Naive thymus-derived CD4-positive, alpha-beta T cell (primary cell): ENCODE measurements at regions not wholly inside any gene's neighbourhood (a gene's known extent, or its start where the extent isn't known, plus 50 kb on each side); places are given as distances from the start of the nearest gene placed in this dataset.

Source experiments
- ATAC-seq: fragments of 150-1000 bp; cut with Tn5 transposase; 2 replicates; pipeline ENCODE4 v1.10.0; 2021; ENCODE audit warnings: mild to moderate bottlenecking, moderate library complexity
- CTCF ChIA-PET: fragments of 350-600 bp; sonication (Branson Sonifier 250); formaldehyde crosslinking; loops from one replicate; lab custom pipeline; 2021; ENCODE audit warnings: antibody characterized with exemption; lab: Charles Lee
- POLR2A ChIA-PET: fragments of 350-600 bp; sonication (Branson Sonifier 250); formaldehyde crosslinking; loops from one replicate; lab custom pipeline; 2021; ENCODE audit warnings: antibody characterized with exemption, inconsistent platforms; lab: Charles Lee
- DNase-seq, 9 donors: peaks; one replicate each; pipeline versions ENCODE4 v3.0.0 to v3.0.0-alpha.2; 2020 to 2022; ENCODE audit warnings: mixed read lengths in 1 of 9
- H3K27ac ChIP-seq: one replicate; pipeline ENCODE4 v1.7.0; 2013; ENCODE audit warnings: mild to moderate bottlenecking, low read depth, low read length, moderate library complexity
- H3K27me3 ChIP-seq, 2 donors: one replicate each; pipeline ENCODE4 v1.7.0; 2013; ENCODE audit warnings: low read length in 2 of 2, mild to moderate bottlenecking in 2 of 2, moderate library complexity in 2 of 2; ENCODE audit not compliant: control insufficient read depth in 2 of 2, insufficient read depth in 2 of 2
- H3K36me3 ChIP-seq, 3 experiments: 1 replicate in 2 of 3; 2 replicates in 1 of 3; pipeline ENCODE4 v1.7.0; 2013; ENCODE audit warnings: low read length in 3 of 3, mild to moderate bottlenecking in 3 of 3, moderate library complexity in 1 of 3; ENCODE audit not compliant: insufficient read depth in 3 of 3, control insufficient read depth in 2 of 3
- H3K4me1 ChIP-seq, 2 donors: one replicate each; pipeline ENCODE4 v1.7.0; 2013; ENCODE audit warnings: low read length in 2 of 2, mild to moderate bottlenecking in 2 of 2, moderate library complexity in 1 of 2; ENCODE audit not compliant: control insufficient read depth in 2 of 2, insufficient read depth in 2 of 2
- H3K4me3 ChIP-seq: 2 replicates; pipeline ENCODE4 v1.7.0; 2013; ENCODE audit warnings: mild to moderate bottlenecking, low read length
- H3K9me3 ChIP-seq, 3 experiments: 1 replicate in 2 of 3; 2 replicates in 1 of 3; pipeline ENCODE4 v1.7.0; 2013; ENCODE audit warnings: low read length in 3 of 3; ENCODE audit not compliant: control insufficient read depth in 2 of 3
- H3K27ac Mint-ChIP-seq, 9 donors: one replicate each; pipeline ENCODE4 v1.8.0; 2020 to 2022; ENCODE audit warnings: mixed read lengths in 9 of 9, mild to moderate bottlenecking in 8 of 9, moderate library complexity in 5 of 9, inconsistent platforms in 2 of 9
- H3K27me3 Mint-ChIP-seq, 5 donors: one replicate each; pipeline ENCODE4 v1.8.0; 2021 to 2022; ENCODE audit warnings: mixed read lengths in 5 of 5, mild to moderate bottlenecking in 1 of 5
- H3K36me3 Mint-ChIP-seq, 5 donors: one replicate each; pipeline ENCODE4 v1.8.0; 2020 to 2022; ENCODE audit warnings: mixed read lengths in 5 of 5, mild to moderate bottlenecking in 3 of 5, inconsistent platforms in 1 of 5
- H3K4me1 Mint-ChIP-seq, 7 donors: one replicate each; pipeline ENCODE4 v1.8.0; 2020 to 2022; ENCODE audit warnings: mixed read lengths in 7 of 7, mild to moderate bottlenecking in 3 of 7, inconsistent platforms in 1 of 7
- H3K4me3 Mint-ChIP-seq, 10 donors: one replicate each; pipeline ENCODE4 v1.8.0; 2020 to 2022; ENCODE audit warnings: mild to moderate bottlenecking in 10 of 10, mixed read lengths in 10 of 10, moderate library complexity in 6 of 10, inconsistent platforms in 2 of 10
- H3K9me3 Mint-ChIP-seq, 11 donors: one replicate each; pipeline ENCODE4 v1.8.0; 2020 to 2022; ENCODE audit warnings: mixed read lengths in 11 of 11, mild to moderate bottlenecking in 4 of 11, inconsistent platforms in 1 of 11, moderate library complexity in 1 of 11
- intact Hi-C, 2 donors: fragments of 100-400 bp; cut with micrococcal nuclease; formaldehyde crosslinking; loops; one replicate each; pipeline ENCODE4 v1.15.1; 2023

GRCh38 chr13:86714495-86714894 is 915.3 kb upstream of the SLITRK6 start:
- intact Hi-C loops: no loop called here
- H3K27me3 Mint-ChIP-seq: no peaks in the 10 kb centered on the region
- POLR2A ChIA-PET: no interaction called here
- H3K4me1 Mint-ChIP-seq: no peaks in the 10 kb centered on the region
- Histone ChIP-seq H3K4me3 (no peak overlapping the region), H3K27me3 (no peaks in the 10 kb centered on the region), H3K9me3 (no peaks in the 10 kb centered on the region), H3K27ac (no peak overlapping the region), H3K4me1 (no peaks in the 10 kb centered on the region), H3K36me3 (no peaks in the 10 kb centered on the region)
- H3K4me3 Mint-ChIP-seq: no peak overlapping the region
- no peak for ATAC-seq
- H3K9me3 Mint-ChIP-seq: peaks cover 0 to 38% (median 9%) of the 10 kb centered on the region in 11 donors
- no peak overlapping the region for H3K27ac Mint-ChIP-seq
- DNase-seq: no peak
- CTCF ChIA-PET: no interaction called here
- peaks cover 0 to 3% (median 0%) of the 10 kb centered on the region in 5 donors for H3K36me3 Mint-ChIP-seq

DNA sequence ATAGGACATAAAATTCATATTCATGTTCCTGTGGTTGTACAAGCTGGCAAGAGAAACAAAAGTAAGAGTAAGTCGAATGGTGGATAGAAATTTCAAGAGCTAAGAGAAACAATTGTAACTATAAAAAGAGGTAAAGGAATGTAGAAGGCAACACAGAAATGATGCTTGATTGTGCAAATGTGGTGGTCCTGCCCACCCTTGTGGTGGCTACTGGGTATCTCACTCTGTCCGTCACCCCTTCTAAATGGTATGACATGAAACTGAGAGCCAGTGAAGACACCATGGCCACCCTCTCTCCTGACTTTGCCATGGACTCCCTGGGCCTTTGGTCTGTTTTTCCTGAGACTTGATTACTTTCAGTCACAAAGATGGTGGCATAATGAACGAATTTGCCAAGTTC is 925.9 kb upstream of the SLITRK6 start:
- ATAC-seq (no peak), DNase-seq (no peak)
- Histone ChIP-seq H3K4me3 (no peak overlapping the region), H3K9me3 (no peaks in the 10 kb centered on the region), H3K36me3 (no peaks in the 10 kb centered on the region), H3K27ac (no peak overlapping the region), H3K4me1 (no peaks in the 10 kb centered on the region), H3K27me3 (no peaks in the 10 kb centered on the region)
- H3K36me3 Mint-ChIP-seq: no peaks in the 10 kb centered on the region
- POLR2A ChIA-PET: no interaction called here
- intact Hi-C loops: no loop called here
- CTCF ChIA-PET: no interaction called here
- H3K27me3 Mint-ChIP-seq: no peaks in the 10 kb centered on the region
- peaks cover 0 to 23% (median 7%) of the 10 kb centered on the region in 11 donors for H3K9me3 Mint-ChIP-seq
- peak overlapping the region in 1 of 9 donors; percentile 7 for H3K27ac Mint-ChIP-seq
- H3K4me3 Mint-ChIP-seq: no peak overlapping the region
- no peaks in the 10 kb centered on the region for H3K4me1 Mint-ChIP-seq

- DNase-seq: no peak
- Histone ChIP-seq H3K36me3 (no peaks in the 10 kb centered on the region), H3K27me3 (no peaks in the 10 kb centered on the region), H3K27ac (no peak overlapping the region), H3K9me3 (peaks cover 0 to 7% (median 0%) of the 10 kb centered on the region in 3 experiments), H3K4me1 (no peaks in the 10 kb centered on the region), H3K4me3 (no peak overlapping the region)
- POLR2A ChIA-PET: no interaction called here
- no peaks in the 10 kb centered on the region for H3K4me1 Mint-ChIP-seq
- no peak overlapping the region for H3K4me3 Mint-ChIP-seq
- H3K9me3 Mint-ChIP-seq: peaks cover 2 to 20% (median 7%) of the 10 kb centered on the region in 11 donors
- H3K27ac Mint-ChIP-seq: no peak overlapping the region
- CTCF ChIA-PET: no interaction called here
- no peaks in the 10 kb centered on the region for H3K27me3 Mint-ChIP-seq
- no peaks in the 10 kb centered on the region for H3K36me3 Mint-ChIP-seq
- intact Hi-C loops: no loop called here
- no peak for ATAC-seq
Measured at GRCh38 chr13:86729206-86729605, 930.0 kb upstream of the SLITRK6 start.

DNA sequence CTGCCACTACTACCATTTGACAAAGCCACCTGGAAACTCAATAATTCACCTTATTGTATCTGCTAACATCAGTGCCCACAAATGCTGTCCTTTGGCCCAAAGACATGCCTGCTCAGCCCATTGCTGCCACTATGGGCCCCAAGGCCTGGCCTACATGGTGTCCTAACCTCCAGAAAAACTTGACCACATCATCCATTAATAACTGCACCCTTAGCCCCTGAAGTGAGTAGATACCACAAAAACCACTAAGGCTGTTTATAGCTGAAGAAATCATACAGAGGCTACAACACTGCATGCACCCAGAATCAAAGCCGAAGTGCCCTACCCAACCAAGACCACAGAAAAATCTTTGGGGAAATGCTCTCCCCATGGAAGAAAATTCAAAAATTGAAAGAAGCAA is 932.8 kb upstream of the SLITRK6 start:
- H3K9me3 ChIP-seq: peaks cover 0 to 7% (median 0%) of the 10 kb centered on the region in 3 experiments
- DNase-seq (no peak), ATAC-seq (no peak)
- Mint-ChIP-seq H3K9me3 (peaks cover 0 to 27% (median 11%) of the 10 kb centered on the region in 11 donors), H3K4me1 (no peaks in the 10 kb centered on the region), H3K36me3 (no peaks in the 10 kb centered on the region), H3K27ac (no peak overlapping the region), H3K4me3 (no peak overlapping the region), H3K27me3 (no peaks in the 10 kb centered on the region)
- ChIA-PET POLR2A (no interaction called here), CTCF (no interaction called here)
- no peaks in the 10 kb centered on the region for H3K36me3 ChIP-seq
- intact Hi-C loops: no loop called here
- no peak overlapping the region for H3K27ac ChIP-seq
- H3K27me3 ChIP-seq: no peaks in the 10 kb centered on the region
- no peaks in the 10 kb centered on the region for H3K4me1 ChIP-seq
- no peak overlapping the region for H3K4me3 ChIP-seq

DNA sequence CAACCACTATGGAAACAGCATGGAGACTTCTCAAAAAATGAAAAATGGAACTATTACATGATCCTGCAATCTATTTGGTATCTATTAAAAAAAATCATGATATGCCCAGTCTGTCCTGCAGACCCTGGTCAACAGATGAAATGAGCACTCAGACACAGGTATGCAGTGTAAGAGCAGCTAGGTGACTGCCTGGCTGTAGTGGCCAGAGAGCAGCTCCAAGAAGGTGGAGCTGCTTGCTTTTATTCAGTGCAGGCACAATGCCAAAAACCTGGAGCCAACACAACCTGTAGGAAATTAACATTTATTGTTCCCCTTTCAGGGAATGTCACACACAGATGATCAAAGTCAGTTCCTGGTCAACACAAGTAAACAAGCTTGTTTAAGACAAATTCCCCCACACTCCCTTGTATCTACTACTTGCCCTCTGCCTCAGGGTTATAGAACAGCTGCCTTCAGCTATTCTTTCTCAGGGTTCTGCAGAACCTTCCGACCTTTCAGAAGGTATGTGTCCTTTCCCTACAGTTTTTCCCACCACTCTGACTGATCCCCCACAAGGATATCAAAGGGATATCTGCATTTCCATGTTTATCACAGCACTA is 933.7 kb upstream of the SLITRK5 start:
- no peaks in the 10 kb centered on the region for H3K4me1 Mint-ChIP-seq
- ChIA-PET POLR2A (no interaction called here), CTCF (no interaction called here)
- no peak overlapping the region for H3K4me3 Mint-ChIP-seq
- peaks cover 1 to 27% (median 10%) of the 10 kb centered on the region in 11 donors for H3K9me3 Mint-ChIP-seq
- H3K27me3 Mint-ChIP-seq: no peaks in the 10 kb centered on the region
- no peak for DNase-seq
- no peaks in the 10 kb centered on the region for H3K36me3 ChIP-seq
- no peak overlapping the region for H3K27ac Mint-ChIP-seq
- H3K27me3 ChIP-seq: no peaks in the 10 kb centered on the region
- no peak for ATAC-seq
- H3K4me1 ChIP-seq: no peaks in the 10 kb centered on the region
- H3K4me3 ChIP-seq: no peak overlapping the region
- intact Hi-C loops: no loop called here
- no peaks in the 10 kb centered on the region for H3K36me3 Mint-ChIP-seq
- H3K9me3 ChIP-seq: peaks cover 0 to 3% (median 0%) of the 10 kb centered on the region in 3 experiments
- H3K27ac ChIP-seq: no peak overlapping the region

GRCh38 chr13:86741762-86742285 is 929.3 kb upstream of the SLITRK5 start:
- ATAC-seq: no peak
- CTCF ChIA-PET: no interaction called here
- DNase-seq: no peak

More at GRCh38 chr13:86741762-86742285, 929.3 kb upstream of the SLITRK5 start:
- H3K9me3 ChIP-seq: no peaks in the 10 kb centered on the region
- POLR2A ChIA-PET: no interaction called here
- H3K4me3 Mint-ChIP-seq: no peak overlapping the region
- H3K36me3 Mint-ChIP-seq: no peaks in the 10 kb centered on the region
- H3K4me1 Mint-ChIP-seq: no peaks in the 10 kb centered on the region
- H3K36me3 ChIP-seq: no peaks in the 10 kb centered on the region
- H3K27ac ChIP-seq: no peak overlapping the region
- no peaks in the 10 kb centered on the region for H3K27me3 Mint-ChIP-seq
- intact Hi-C loops: no loop called here
- no peak overlapping the region for H3K27ac Mint-ChIP-seq
- H3K4me1 ChIP-seq: no peaks in the 10 kb centered on the region
- H3K4me3 ChIP-seq: no peak overlapping the region
- peaks cover 0 to 17% (median 6%) of the 10 kb centered on the region in 11 donors for H3K9me3 Mint-ChIP-seq
- H3K27me3 ChIP-seq: no peaks in the 10 kb centered on the region
